HepG2 (cell line): ENCODE measurements at regions not wholly inside any gene's neighbourhood (a gene's known extent, or its start where the extent isn't known, plus 50 kb on each side); places are given as distances from the start of the nearest gene placed in this dataset.

ENCODE experiments used
- ATAC-seq: fragments of 200-7000 bp; cut with Tn5 transposase; 3 replicates; pipeline ENCODE4 v1.9.1; 2020; ENCODE audit warnings: mild to moderate bottlenecking, moderate library complexity
- BruUV-seq: library from RNA; stranded (reverse); fragments of 400-500 nt; replicated peaks from 2 replicates; lab custom pipeline; 2021; lab: Mats Ljungman, UMichigan
- CTCF ChIA-PET: fragments of 300-600 bp; formaldehyde crosslinking; extraction: SDS; loops from one replicate; lab custom pipeline; 2021; ENCODE audit warnings: low total read pairs, inconsistent platforms, low intra/inter-chr PET ratio; lab: Yijun Ruan, JAX
- POLR2A ChIA-PET: fragments of 350-600 bp; sonication (Branson Sonifier 250); formaldehyde crosslinking; loops from one replicate; lab custom pipeline; 2020; ENCODE audit warnings: antibody characterized with exemption, inconsistent platforms; lab: Yijun Ruan, JAX
- DNase-seq: peaks from one replicate; pipeline ENCODE4 v3.0.0-alpha.2; 2015; ENCODE audit warnings: low spot score
- FAIRE-seq: peaks from 3 replicates; lab custom pipeline; 2011; peaks lifted over from hg19 to GRCh38; lab: Jason Lieb, UNC
- H2AFZ ChIP-seq: one replicate; pipeline ENCODE4 v1.6.1; 2011; ENCODE audit warnings: low read length, inconsistent platforms
- H3K27ac ChIP-seq: fragments of 300-600 bp; 3 replicates; pipeline ENCODE4 v1.8.0; 2011; ENCODE audit warnings: mixed run types, mild to moderate bottlenecking, mixed read lengths, low read length, inconsistent platforms; ENCODE audit not compliant: insufficient read depth; ENCODE audit errors: extremely low read length
- H3K27me3 ChIP-seq, 2 experiments: fragments of 200-600 bp in 1 of 2; 2 replicates in 1 of 2; 3 replicates in 1 of 2; pipeline versions ENCODE4 v1.6.0 to v1.8.0; 2011; ENCODE audit warnings: low read length in 2 of 2, mild to moderate bottlenecking in 2 of 2, moderate library complexity in 2 of 2, inconsistent platforms in 1 of 2; ENCODE audit not compliant: insufficient read depth in 2 of 2, control insufficient read depth in 1 of 2
- H3K36me3 ChIP-seq, 2 experiments: fragments of 200-600 bp in 1 of 2; replicated peaks in 1 of 2; 2 replicates in 1 of 2; 3 replicates in 1 of 2; pipeline versions ENCODE4 v1.5.1 to v1.8.0; 2011; ENCODE audit warnings: low read length in 2 of 2, inconsistent platforms in 1 of 2; ENCODE audit not compliant: insufficient read depth in 2 of 2, control insufficient read depth in 1 of 2
- H3K4me1 ChIP-seq: 2 replicates; pipeline ENCODE4 v1.5.1; 2012; ENCODE audit warnings: low read length, inconsistent platforms; ENCODE audit not compliant: insufficient read depth
- H3K4me2 ChIP-seq: 2 replicates; pipeline ENCODE4 v1.6.0; 2011; ENCODE audit warnings: low read depth, low read length, inconsistent platforms
- H3K4me3 ChIP-seq, 3 experiments: fragments of 200-600 bp in 1 of 3; sonication (generic), shearing (Covaris generic) in 1 of 3; replicated peaks in 1 of 3; 2 replicates each; pipeline ENCODE4 v1.5.1; 2011 to 2016; ENCODE audit warnings: low read length in 3 of 3, inconsistent platforms in 2 of 3, low read depth in 2 of 3, mild to moderate bottlenecking in 2 of 3, control low read depth in 1 of 3, mixed read lengths in 1 of 3; ENCODE audit not compliant: insufficient read depth in 1 of 3
- H3K79me2 ChIP-seq: one replicate; pipeline ENCODE4 v1.6.1; 2011; ENCODE audit warnings: low read length, inconsistent platforms; ENCODE audit not compliant: insufficient read depth
- H3K9ac ChIP-seq: 2 replicates; pipeline ENCODE4 v1.6.0; 2011; ENCODE audit warnings: mild to moderate bottlenecking, low read depth, low read length, inconsistent platforms; ENCODE audit not compliant: insufficient read depth
- H3K9me3 ChIP-seq: 2 replicates; pipeline ENCODE4 v1.5.1; 2012; ENCODE audit warnings: mild to moderate bottlenecking, low read length
- H4K20me1 ChIP-seq: 2 replicates; pipeline ENCODE4 v1.6.0; 2011; ENCODE audit warnings: inconsistent platforms, mild to moderate bottlenecking, low read length, moderate library complexity; ENCODE audit not compliant: insufficient read depth
- CENPBD1 ChIP-seq: sonication (generic); formaldehyde crosslinking; IDR thresholded peaks from 2 replicates; pipeline ENCODE4 v1.8.0; 2022; ENCODE audit warnings: missing genetic modification reagents, low read depth, mild to moderate bottlenecking, borderline replicate concordance
- GATAD1 ChIP-seq: IDR thresholded peaks from 2 replicates; pipeline ENCODE4 v1.6.1; 2016; ENCODE audit warnings: missing genetic modification reagents, missing compliant biosample characterization
- KAT8 ChIP-seq: IDR thresholded peaks from 2 replicates; pipeline ENCODE4 v1.6.1; 2016; ENCODE audit warnings: missing genetic modification reagents, missing compliant biosample characterization
- MAFG ChIP-seq: sonication (generic); formaldehyde crosslinking; IDR thresholded peaks from 2 replicates; pipeline ENCODE4 v1.5.1; 2020; ENCODE audit warnings: mild to moderate bottlenecking, missing genetic modification reagents
- RXRA ChIP-seq: sonication (generic); formaldehyde crosslinking; IDR thresholded peaks from 2 replicates; pipeline ENCODE4 v1.5.1; 2020; ENCODE audit warnings: missing genetic modification reagents
- SMC3 ChIP-seq: IDR thresholded peaks from 2 replicates; pipeline ENCODE4 v1.6.1; 2011; ENCODE audit warnings: low read length, improper control_type of control experiment
- ZBTB1 ChIP-seq: sonication (generic); formaldehyde crosslinking; IDR thresholded peaks from 2 replicates; pipeline ENCODE4 v1.4.0; 2020; ENCODE audit warnings: missing genetic modification reagents, borderline replicate concordance
- ZNF407 ChIP-seq: sonication (generic); formaldehyde crosslinking; IDR thresholded peaks from one replicate; pipeline ENCODE4 v1.5.1; 2020; ENCODE audit warnings: mild to moderate bottlenecking, missing genetic modification reagents; ENCODE audit errors: not compliant biosample characterization
- ZNF556 ChIP-seq: sonication (generic); formaldehyde crosslinking; IDR thresholded peaks from 2 replicates; pipeline ENCODE4 v1.4.0; 2020; ENCODE audit warnings: mild to moderate bottlenecking, missing genetic modification reagents, borderline replicate concordance
- ZNF652 ChIP-seq: IDR thresholded peaks from 2 replicates; pipeline ENCODE4 v1.6.1; 2016; ENCODE audit warnings: low read depth, borderline replicate concordance
- ZNF660 ChIP-seq: sonication (generic); formaldehyde crosslinking; IDR thresholded peaks from 2 replicates; pipeline ENCODE4 v1.5.1; 2020; ENCODE audit warnings: mild to moderate bottlenecking, low read depth, missing genetic modification reagents, borderline replicate concordance
- ZNF883 ChIP-seq: sonication (generic); formaldehyde crosslinking; IDR thresholded peaks from 2 replicates; pipeline ENCODE4 v1.5.1; 2020; ENCODE audit warnings: mild to moderate bottlenecking, missing genetic modification reagents; ENCODE audit errors: not compliant biosample characterization
- WGBS: methylation state at CpG from one replicate; pipeline ENCODE4 v1.1.6; 2017; ENCODE audit warnings: low lambda C conversion rate; 5-methylcytosine and 5-hydroxymethylcytosine counted together
- in situ Hi-C: cut with HindIII; loops from 2 replicates; pipeline ENCODE4 v1.10.0; 2017; ENCODE audit warnings: low pct_unique_long_range_greater_than_20kb; ENCODE audit not compliant: extremely low pct_ligation_motif_present
- intact Hi-C: fragments of 100-400 bp; cut with micrococcal nuclease; formaldehyde crosslinking; loops from one replicate; pipeline ENCODE4 v1.10.0; 2022; ENCODE audit not compliant: unreplicated experiment

- FAIRE-seq (no peak), DNase-seq (no peak), ATAC-seq (no peak)
- no peaks in the 10 kb centered on the region for H3K27me3 ChIP-seq
- POLR2A ChIA-PET: no interaction called here
- H3K4me3 ChIP-seq: no peak overlapping the region
- H3K4me1 ChIP-seq: no peaks in the 10 kb centered on the region
- no peak for TF ChIP-seq ZBTB1 (CRISPR knock-in tag)
- no peak for TF ChIP-seq ZNF652 (CRISPR knock-in tag)
- TF ChIP-seq ZNF556 (CRISPR knock-in tag): no peak
- TF ChIP-seq SMC3: no peak
- H2AFZ ChIP-seq: no peak overlapping the region
- WGBS: 11% methylated on average over 4 of the region's 4 CpGs
- H3K27ac ChIP-seq: no peak overlapping the region
- CTCF ChIA-PET: no interaction called here
- no peaks in the 10 kb centered on the region for H4K20me1 ChIP-seq
- no peaks in the 10 kb centered on the region for H3K36me3 ChIP-seq
- H3K9ac ChIP-seq: no peak overlapping the region
- intact Hi-C loops (no loop called here), in situ Hi-C loops (no loop called here)
- BruUV-seq: no TSS peak
- peaks cover 14% of the 10 kb centered on the region; the same call in 1 of the 2 replicates for H3K9me3 ChIP-seq
- H3K4me2 ChIP-seq: no peak overlapping the region
- no peaks in the 10 kb centered on the region for H3K79me2 ChIP-seq
Measured at GRCh38 chr10:130763491-130763890, 548.0 kb downstream of the TCERG1L start.

GRCh38 chr10:130764651-130765050, 546.9 kb downstream of the TCERG1L start:
- in situ Hi-C loops: no loop called here
- TF ChIP-seq CENPBD1 (CRISPR knock-in tag) (no peak), GATAD1 (CRISPR knock-in tag) (no peak), RXRA (no peak), ZNF407 (CRISPR knock-in tag) (no peak), ZNF883 (no peak), KAT8 (CRISPR knock-in tag) (no peak), ZNF660 (CRISPR knock-in tag) (no peak), MAFG (CRISPR knock-in tag) (no peak)

More at GRCh38 chr10:130764651-130765050, 546.9 kb downstream of the TCERG1L start:
- Histone ChIP-seq H3K9ac (no peak overlapping the region), H3K4me3 (no peak overlapping the region), H3K9me3 (peaks cover 14% of the 10 kb centered on the region; the same call in 1 of the 2 replicates), H3K4me2 (no peak overlapping the region), H3K27ac (no peak overlapping the region), H3K36me3 (no peaks in the 10 kb centered on the region), H3K27me3 (no peaks in the 10 kb centered on the region), H3K4me1 (no peaks in the 10 kb centered on the region), H4K20me1 (no peaks in the 10 kb centered on the region), H3K79me2 (no peaks in the 10 kb centered on the region), H2AFZ (no peak overlapping the region)
- POLR2A ChIA-PET: no interaction called here
- intact Hi-C loops: no loop called here
- ATAC-seq (no peak), DNase-seq (no peak), FAIRE-seq (no peak)
- WGBS: 22% methylated on average over 6 of the region's 7 CpGs
- no TSS peak for BruUV-seq
- CTCF ChIA-PET: no interaction called here
